Prostate gland (tissue), 2 donors: ENCODE measurements at regions not wholly inside any gene's neighbourhood (a gene's known extent, or its start where the extent isn't known, plus 50 kb on each side); places are given as distances from the start of the nearest gene placed in this dataset.

Experiments used
- DNase-seq: peaks from one replicate; pipeline ENCODE4 v3.0.0-alpha.2; 2019; ENCODE audit warnings: low spot score
- H3K27ac ChIP-seq, 2 donors: fragments of 200-600 bp; sonication (generic); 2 replicates each; pipeline ENCODE4 v1.5.1; 2017 to 2019
- H3K27me3 ChIP-seq: fragments of 200-600 bp; sonication (generic); replicated peaks from 2 replicates; pipeline ENCODE4 v1.5.1; 2019; ENCODE audit not compliant: insufficient read depth
- H3K36me3 ChIP-seq, 2 donors: fragments of 200-600 bp; sonication (generic); 1 replicate in 1 of 2; 2 replicates in 1 of 2; pipeline versions ENCODE4 v1.5.1 to v1.8.1; 2017 to 2019
- H3K4me1 ChIP-seq: fragments of 200-600 bp; sonication (generic); replicated peaks from 2 replicates; pipeline ENCODE4 v1.5.1; 2019
- H3K4me3 ChIP-seq, 2 donors: fragments of 200-600 bp; sonication (generic); 2 replicates each; pipeline ENCODE4 v1.5.1; 2017 to 2019
- H3K9me3 ChIP-seq: fragments of 200-600 bp; sonication (generic); 2 replicates; pipeline ENCODE4 v1.5.1; 2017
- POLR2A ChIP-seq: fragments of 450-650 bp; IDR thresholded peaks from one replicate; pipeline ENCODE4 v1.6.1; 2016; ENCODE audit warnings: antibody characterized with exemption, mild to moderate bottlenecking
- POLR2AphosphoS5 ChIP-seq: sonication (generic); formaldehyde crosslinking; IDR thresholded peaks from one replicate; pipeline ENCODE4 v1.6.1; 2017; ENCODE audit warnings: antibody characterized with exemption
- WGBS: methylation state at CpG from one replicate; pipeline ENCODE4 v1.1.5; 2018; 5-methylcytosine and 5-hydroxymethylcytosine counted together
- intact Hi-C: fragments of 100-400 bp; cut with DNase I; formaldehyde crosslinking; loops from one replicate; pipeline ENCODE4 v1.14.2; 2022
- TF ChIP-seq, protein P1 (sequence below), 4 experiments: fragments of 200-600 bp in 2 of 4; fragments of 450-650 bp in 2 of 4; sonication (generic) in 2 of 4; IDR thresholded peaks; 1 replicate in 3 of 4; 2 replicates in 1 of 4; pipeline ENCODE4 v1.5.1; 2016 to 2019; ENCODE audit warnings: antibody characterized with exemption in 4 of 4, mild to moderate bottlenecking in 2 of 4, moderate library complexity in 2 of 4

DNA sequence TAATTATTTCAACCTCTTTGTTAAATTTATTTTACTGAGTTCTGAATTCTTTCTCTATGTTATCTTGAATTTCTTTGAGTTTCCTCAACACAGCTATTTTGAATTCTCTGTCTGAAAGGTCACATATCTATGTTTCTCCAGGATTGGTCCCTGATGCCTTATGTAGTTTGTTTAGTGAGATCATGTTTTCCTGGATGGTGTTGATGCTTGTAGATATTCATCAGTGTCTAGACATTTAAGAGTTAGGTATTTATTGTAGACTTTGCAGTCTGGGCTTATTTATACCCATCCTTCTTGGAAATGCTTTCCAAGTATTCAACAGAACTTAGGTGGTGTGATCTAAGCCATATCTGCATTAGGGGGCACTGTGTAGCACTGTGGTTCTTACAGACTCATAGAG is 70.2 kb upstream of the SLC27A6 start:
- Histone ChIP-seq H3K27ac (no peak overlapping the region), H3K4me3 (no peak overlapping the region), H3K36me3 (no peaks in the 10 kb centered on the region), H3K27me3 (no peaks in the 10 kb centered on the region), H3K4me1 (no peaks in the 10 kb centered on the region), H3K9me3 (no peaks in the 10 kb centered on the region)
- intact Hi-C loops: no loop called here
- DNase-seq: no peak
- TF ChIP-seq, protein P1, sequence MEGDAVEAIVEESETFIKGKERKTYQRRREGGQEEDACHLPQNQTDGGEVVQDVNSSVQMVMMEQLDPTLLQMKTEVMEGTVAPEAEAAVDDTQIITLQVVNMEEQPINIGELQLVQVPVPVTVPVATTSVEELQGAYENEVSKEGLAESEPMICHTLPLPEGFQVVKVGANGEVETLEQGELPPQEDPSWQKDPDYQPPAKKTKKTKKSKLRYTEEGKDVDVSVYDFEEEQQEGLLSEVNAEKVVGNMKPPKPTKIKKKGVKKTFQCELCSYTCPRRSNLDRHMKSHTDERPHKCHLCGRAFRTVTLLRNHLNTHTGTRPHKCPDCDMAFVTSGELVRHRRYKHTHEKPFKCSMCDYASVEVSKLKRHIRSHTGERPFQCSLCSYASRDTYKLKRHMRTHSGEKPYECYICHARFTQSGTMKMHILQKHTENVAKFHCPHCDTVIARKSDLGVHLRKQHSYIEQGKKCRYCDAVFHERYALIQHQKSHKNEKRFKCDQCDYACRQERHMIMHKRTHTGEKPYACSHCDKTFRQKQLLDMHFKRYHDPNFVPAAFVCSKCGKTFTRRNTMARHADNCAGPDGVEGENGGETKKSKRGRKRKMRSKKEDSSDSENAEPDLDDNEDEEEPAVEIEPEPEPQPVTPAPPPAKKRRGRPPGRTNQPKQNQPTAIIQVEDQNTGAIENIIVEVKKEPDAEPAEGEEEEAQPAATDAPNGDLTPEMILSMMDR (IDR thresholded peaks at IDR 0.05): no peak
- TF ChIP-seq POLR2AphosphoS5 (no peak), POLR2A (no peak)

DNA sequence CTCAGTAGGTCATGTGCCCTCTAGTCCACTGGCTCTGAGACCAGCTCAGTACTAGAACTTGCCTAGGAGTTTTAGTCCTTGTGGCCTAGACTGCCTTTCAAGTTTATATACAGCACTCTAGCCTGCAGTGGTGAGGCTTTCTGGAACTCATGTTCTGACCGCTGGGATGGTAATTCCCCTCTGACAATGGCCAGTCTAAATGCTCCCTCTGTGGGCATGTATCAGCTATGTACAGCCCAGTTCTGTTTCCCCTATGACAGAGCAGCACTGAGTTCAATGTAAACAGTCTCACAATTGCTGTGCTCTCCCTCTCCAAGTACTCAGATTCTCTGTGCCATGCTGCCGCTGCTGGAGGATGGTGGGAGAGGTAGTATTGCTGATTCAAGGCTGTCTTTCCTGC is 68.6 kb upstream of the SLC27A6 start:
- no peak overlapping the region for H3K4me3 ChIP-seq
- 91% methylated on average over 2 of the region's 2 CpGs for WGBS
- TF ChIP-seq POLR2AphosphoS5 (no peak), POLR2A (no peak)
- TF ChIP-seq, protein P1 (IDR thresholded peaks at IDR 0.05): no peak
- H3K27ac ChIP-seq: no peak overlapping the region
- H3K36me3 ChIP-seq: no peaks in the 10 kb centered on the region
- H3K9me3 ChIP-seq: no peaks in the 10 kb centered on the region
- no peak for DNase-seq
- H3K4me1 ChIP-seq: no peaks in the 10 kb centered on the region
- intact Hi-C loops: no loop called here
- peaks cover 3% of the 10 kb centered on the region for H3K27me3 ChIP-seq

DNA sequence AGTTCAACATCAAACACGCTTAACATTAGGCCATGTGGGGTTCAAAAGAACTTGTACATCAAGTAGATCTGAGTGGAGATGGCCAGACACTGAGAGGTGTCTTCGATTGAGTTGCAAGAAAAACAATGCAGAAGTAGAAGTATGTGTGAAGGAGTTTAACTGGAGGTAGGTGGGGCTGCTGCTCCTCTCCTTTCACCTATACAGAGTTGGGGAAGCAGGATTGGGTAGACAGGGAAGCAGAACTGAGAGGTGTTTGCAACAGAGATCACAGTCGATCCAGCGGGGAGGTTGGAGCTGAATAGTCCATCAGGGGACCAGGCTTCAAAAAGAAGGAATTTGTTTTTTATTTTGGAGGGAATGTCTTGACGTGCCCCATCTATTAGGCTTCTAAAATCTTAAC is 61.7 kb upstream of the SLC27A6 start:
- no peaks in the 10 kb centered on the region for H3K4me1 ChIP-seq
- no peak for DNase-seq
- 85% methylated on average over 5 of the region's 5 CpGs for WGBS
- no peak for TF ChIP-seq POLR2A
- TF ChIP-seq, protein P1 (IDR thresholded peaks at IDR 0.05): no peak
- no peaks in the 10 kb centered on the region for H3K36me3 ChIP-seq
- H3K9me3 ChIP-seq: no peaks in the 10 kb centered on the region
- intact Hi-C loops: loop anchor here (5.0 kb wide), 1 partner anchor 869 kb away; no protein-coding TSS in a partner anchor
- peaks cover 3% of the 10 kb centered on the region for H3K27me3 ChIP-seq
- H3K4me3 ChIP-seq: no peak overlapping the region
- H3K27ac ChIP-seq: no peak overlapping the region

DNA sequence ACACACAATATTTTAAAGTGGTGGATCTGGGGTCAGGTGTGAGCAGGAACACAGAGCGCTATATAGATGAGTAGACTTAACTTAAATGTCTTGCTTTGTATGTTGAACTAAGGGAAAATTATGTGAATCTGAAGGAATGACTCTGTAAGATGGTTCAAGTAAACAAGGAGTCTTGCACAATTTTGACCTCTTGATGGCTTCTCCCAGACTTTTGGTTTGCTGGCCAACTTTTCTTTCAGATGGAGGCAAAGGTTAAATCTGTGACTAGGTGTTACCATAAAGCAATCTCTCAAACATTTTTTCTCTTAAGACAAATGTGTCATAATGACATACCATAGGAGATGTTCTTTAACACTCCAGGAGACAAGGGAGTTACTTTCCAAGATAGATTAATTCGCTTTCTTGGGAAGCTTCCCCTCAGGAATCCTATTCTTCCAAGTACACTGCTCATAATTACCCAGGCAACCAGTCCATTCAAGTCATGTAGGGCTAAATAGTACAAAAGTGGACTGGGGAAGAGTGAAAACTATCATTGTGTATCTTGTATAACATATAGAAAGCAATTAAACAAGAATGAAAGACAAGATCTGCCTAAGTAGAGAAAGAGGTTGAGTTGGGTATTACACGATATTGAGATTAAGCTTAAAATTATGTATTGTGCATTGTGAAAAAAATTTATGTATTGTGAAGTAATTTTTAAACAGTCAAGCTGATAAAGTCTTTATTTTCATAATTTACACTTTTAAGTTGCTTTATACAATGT is 60.3 kb upstream of the SLC27A6 start:
- Histone ChIP-seq H3K27me3 (peaks cover 3% of the 10 kb centered on the region), H3K27ac (no peak overlapping the region), H3K36me3 (no peaks in the 10 kb centered on the region), H3K9me3 (no peaks in the 10 kb centered on the region), H3K4me3 (no peak overlapping the region), H3K4me1 (no peaks in the 10 kb centered on the region)
- intact Hi-C loops: loop anchor here (5.0 kb wide), 2 partner anchors 152 to 867 kb away; no protein-coding TSS in a partner anchor
- WGBS: 70% methylated on average over 3 of the region's 3 CpGs
- TF ChIP-seq, protein P1 (IDR thresholded peaks at IDR 0.05): no peak
- TF ChIP-seq POLR2A (no peak), POLR2AphosphoS5 (no peak)
- DNase-seq: no peak

DNA sequence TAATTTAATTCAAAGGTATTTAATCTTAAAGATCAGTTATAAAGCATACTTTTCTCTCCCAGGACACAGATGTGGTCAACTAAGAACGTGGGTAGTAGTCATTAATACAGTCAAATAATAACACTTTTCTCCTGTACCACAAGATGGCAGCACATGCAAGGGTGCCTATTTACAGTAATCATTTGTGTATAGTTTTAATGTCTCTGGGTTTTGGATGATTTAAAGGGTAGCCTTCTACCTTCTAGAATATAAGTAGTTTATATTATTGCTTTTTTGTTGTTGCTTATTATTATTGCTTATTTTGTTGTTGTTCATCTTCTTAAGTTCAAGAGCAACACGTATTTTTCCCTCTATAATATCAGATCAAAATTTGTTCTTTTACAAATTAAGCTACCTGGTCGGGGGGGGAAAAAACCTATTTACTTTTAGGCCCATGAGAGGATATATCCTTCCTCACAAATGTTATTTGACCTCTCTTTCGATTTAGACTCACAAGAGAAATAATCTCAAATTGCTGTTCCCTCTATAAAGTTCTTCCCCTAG is 59.6 kb upstream of the SLC27A6 start:
- H3K27ac ChIP-seq: no peak overlapping the region
- peak; percentile 39 for DNase-seq
- 34% methylated on average over 4 of the region's 4 CpGs for WGBS
- H3K4me3 ChIP-seq: no peak overlapping the region
- TF ChIP-seq, protein P1 (IDR thresholded peaks at IDR 0.05): peak; percentile 50 to 84 (median 75)
- TF ChIP-seq POLR2A (no peak), POLR2AphosphoS5 (no peak)
- no peaks in the 10 kb centered on the region for H3K4me1 ChIP-seq
- H3K36me3 ChIP-seq: no peaks in the 10 kb centered on the region
- no peaks in the 10 kb centered on the region for H3K9me3 ChIP-seq
- peaks cover 3% of the 10 kb centered on the region for H3K27me3 ChIP-seq
- intact Hi-C loops: loop anchor here (5.0 kb wide), 1 partner anchor 152 kb away; no protein-coding TSS in a partner anchor
